HG02884 (cell line): ENCODE measurements at regions not wholly inside any gene's neighbourhood (a gene's known extent, or its start where the extent isn't known, plus 50 kb on each side); places are given as distances from the start of the nearest gene placed in this dataset.

Source experiments
- ATAC-seq: cut with Tn5 transposase; IDR thresholded peaks from one replicate; pipeline ENCODE4 v1.9.1; 2021; ENCODE audit warnings: mild to moderate bottlenecking, moderate library complexity; ENCODE audit not compliant: unreplicated experiment

DNA sequence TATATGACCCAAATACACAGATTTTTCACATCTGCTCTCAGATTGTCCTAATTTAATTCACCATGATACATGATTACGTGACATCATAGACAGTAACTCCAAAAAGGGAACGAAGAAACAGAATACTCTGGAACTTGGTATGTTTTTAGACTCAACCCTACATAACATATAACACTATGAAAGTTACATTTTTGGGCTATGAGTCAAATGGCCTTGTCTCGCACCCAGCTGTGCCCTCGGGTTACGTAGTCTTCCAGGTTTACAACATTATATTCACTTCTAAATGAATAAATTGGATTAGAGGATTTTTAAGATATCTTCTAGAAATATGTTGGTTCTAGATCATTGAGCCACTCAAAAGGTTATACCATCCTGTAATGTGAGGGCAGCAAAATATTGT is 2089.6 kb upstream of the TENM3 start:
- ATAC-seq: no peak

DNA sequence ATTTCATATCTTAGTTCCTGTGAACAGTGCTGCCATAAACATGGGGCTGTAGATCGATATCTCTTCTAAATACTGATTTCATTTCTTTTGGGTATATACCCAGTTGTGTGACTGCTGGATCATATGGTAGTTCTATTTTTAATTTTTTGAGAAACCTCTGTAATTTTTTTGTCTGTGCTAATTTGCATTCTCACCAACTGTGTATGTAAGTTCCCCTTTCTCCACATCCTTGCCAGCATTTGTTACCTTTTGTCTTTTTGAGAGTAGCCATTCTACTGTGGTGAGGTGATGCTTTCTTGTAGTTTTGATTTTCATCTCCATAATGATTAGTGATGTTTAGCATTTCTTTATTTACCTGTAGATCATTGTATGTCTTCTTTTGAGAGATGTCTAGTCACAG is 2086.5 kb upstream of the TENM3 start:
- no peak for ATAC-seq

DNA sequence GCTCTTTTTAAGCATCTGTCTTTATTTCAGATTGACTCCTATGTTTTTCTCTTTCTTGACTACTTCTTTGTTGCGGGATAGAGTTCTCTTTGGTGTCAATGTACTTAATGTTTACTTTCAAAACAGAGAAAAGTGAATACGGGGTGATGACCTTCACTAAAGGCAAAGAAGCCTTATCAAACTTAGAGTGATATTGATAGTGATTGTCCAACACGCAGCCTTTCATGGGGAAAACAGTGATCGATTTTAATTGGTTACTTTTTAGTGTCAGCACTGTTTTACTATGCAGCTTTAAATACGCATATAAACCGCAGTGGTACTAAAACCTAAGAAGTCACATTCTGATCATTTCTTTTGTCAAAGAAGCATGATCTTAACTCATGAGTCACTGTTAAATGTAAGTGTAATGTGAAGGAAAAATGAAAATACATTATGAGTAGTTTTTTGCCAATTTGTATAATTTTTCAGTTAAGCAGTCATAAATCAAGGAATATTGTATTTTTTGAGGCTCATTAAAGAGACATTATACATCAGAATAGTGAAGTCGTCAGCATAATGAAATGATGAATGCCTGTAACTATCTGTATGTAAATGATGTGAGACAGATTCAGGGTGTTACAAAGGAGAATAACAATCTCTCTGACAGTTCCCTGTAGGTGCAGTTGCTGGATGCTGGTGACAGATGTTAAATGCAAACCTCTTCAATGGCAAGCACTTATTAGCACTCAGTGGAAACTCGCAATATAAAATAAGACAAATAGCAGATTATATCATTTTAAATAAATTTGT is 2082.8 kb upstream of the TENM3 start:
- ATAC-seq: no peak

DNA sequence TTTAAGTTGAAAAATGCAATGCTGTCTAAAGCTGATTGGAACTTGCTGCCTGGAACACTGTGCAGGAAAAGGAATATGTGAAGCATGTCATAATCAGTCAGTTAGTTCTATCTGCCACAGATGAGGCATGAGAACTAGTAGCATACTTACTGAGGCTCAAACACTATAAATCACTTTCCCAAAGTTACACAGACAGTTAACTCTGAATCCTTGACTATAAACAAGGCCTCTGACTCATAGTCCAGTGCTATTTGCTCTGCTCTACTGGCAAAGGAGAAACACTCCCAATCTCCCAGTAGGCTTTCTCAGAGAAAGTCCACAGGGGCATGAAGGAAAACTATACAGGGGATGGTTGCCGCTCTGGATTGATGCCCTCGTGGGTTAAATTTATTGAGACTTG is 2078.4 kb upstream of the TENM3 start:
- ATAC-seq: no peak

DNA sequence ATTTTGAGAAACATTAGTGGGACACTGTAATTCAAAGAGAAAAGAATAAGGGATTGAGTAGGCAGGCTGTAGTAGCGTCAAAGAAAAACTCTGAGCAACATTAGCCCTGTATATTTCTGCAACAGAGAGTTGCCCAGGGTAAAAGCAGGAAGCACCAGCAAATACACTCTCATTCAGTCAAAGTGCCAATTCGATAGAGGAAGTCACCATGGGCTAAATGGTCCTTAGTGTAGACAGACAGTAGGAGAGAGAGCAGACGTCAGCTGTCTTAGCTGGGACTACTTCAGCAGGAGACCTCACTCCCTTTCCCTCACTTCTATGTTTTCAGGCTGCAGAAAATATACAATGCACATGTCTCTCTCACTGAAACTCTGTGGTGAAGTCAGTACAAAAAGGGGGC is 2073.8 kb upstream of the TENM3 start:
- ATAC-seq: no peak

DNA sequence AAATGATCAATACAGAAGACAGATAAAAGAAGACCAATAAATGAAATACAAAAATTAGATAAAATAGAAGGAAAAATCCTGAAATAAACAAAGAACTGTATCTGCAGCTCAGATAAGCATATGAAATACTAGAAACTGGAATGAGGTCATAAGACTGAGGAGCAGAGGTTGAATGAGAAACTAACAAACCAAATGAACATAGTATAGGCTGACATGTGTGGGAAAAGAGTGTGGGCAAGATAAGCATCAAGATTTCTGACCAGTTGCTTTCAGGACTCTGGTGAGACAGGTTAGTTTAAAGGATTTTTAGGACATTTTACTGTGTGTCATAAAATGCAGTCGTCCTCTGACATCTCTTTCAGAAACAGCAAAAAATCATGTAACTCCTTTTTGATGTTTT is 2073.2 kb upstream of the TENM3 start:
- ATAC-seq: peak; percentile 46

DNA sequence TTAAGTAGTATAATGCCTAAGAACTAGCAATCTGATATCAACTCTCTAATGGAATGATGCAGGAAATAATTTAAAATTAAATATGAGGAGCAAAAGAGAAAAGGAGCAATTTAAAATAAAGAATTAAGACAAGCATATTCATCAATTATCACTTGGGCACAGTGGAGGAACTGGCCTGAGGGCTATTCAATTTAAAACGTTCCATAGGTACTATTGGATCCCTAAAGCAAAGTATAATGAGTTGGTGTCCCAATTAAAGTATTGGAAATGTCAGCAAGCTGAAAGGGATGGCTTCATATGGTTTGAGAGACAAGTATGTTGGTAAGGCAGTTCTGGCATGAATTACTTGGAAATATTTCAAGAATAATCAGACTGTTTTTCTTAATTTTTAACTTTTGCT is 2064.1 kb upstream of the TENM3 start:
- ATAC-seq: no peak

DNA sequence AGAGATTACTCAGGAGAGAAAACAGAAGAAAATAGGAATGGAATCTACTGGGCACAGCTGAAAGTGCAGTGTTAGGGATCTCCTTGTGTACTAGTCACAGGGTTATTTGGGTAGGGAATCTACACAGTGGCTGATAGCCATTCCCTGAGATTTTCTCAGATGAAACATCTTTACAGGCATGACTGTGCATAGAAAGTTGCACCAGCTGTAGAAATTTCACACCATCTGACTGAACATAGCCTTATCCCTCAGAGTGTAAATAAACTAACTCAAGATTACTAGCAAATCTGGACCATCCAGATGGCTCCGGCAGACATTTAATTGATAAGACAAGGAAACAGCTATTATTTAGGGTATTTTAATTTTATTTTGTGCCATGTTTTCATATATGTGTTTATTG is 2053.5 kb upstream of the TENM3 start:
- ATAC-seq: peak; percentile 50

DNA sequence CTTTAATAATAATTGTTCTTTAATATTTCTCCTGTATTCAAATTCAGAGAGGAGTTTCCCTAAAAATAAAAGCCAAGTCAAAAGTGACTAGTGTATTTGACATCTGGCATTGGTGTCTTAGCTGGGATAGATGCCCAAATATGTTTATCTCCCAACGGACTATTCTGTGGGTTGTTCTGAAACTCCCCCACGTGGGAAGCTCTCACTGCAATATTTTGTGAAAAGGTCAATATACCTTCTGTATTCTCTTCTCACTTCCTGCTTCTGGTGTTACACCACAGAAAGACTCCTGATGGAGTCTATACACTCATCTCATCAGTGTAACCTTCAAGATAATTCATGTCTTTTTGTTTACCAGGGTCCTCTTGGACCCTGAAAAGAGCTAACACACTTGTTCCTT is 2052.8 kb upstream of the TENM3 start:
- ATAC-seq: peak; percentile 77

DNA sequence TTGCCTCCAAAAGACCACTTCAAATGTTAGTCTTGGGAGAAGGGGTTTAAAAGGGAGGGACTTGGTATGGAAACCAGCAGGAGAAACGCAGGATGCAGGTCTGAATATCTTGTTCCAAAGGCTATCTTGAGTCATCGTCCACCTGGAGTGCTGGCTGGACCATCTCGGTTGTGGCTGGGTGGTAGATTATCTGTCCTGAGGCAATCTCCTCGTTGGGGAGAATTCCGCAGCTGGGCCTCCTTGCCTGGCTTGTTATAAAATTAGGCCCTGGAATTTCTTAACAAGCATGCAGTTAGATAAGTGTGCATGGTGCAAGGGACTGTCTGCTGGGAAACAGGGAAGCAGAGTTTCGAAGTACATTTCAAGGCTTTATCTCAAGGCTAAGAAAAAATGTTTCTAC is 2045.7 kb upstream of the TENM3 start:
- ATAC-seq: no peak

DNA sequence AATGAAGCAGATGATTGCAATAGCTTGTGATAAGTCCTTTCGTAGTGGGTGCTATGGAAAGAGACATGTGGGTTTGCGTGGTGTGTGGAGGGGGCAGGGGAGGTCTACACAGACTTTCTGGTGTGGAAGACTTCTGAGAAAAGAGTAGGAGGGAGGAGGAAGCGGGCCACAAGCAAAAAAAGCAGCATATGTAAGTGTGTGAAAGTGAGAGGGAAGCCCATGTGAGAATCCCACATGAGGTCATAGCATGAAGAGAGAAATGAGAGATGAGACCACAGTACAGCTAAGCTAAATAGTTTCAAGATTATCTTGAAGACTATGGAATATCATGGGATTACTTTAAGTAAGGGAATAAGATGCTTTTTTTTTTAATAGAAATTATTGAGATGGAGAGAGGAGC is 2039.9 kb upstream of the TENM3 start:
- peak; percentile 82 for ATAC-seq

DNA sequence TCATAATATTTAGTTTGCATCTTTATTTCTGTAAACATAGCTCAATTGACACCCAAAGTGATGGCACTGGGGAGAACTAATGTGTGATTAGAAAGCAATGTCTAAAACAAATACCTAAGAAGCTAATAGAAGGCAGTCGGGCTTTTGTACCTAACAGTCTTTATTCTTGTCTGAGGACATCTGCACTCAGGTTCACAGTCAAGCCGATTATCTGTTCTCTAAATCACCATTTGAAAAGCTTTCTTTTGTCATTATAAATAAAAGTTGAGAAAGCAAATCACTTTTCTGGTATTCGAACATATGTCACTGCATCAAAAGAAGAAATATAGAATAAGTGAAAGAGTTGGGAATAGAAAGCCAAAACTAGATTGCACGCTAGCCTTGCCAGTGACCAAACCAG is 2037.9 kb upstream of the TENM3 start:
- no peak for ATAC-seq

DNA sequence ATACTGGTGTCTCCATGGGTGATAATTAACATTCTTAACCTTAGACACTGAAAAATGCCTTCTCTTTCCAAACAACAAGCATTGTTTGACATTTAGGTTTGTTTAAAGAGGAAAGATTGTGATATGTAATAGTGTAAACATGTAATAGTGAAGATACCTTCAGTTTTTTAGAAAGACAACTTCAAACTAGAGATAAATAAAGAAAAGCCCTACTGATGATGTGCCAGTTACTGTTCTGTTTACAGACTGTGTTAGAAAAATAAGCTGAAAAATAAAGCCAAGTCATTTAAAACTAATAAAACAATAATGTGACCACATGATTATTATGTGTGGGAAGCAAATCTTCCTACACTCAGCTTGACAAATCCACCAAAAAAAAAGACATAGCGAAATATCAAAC is 2035.3 kb upstream of the TENM3 start:
- no peak for ATAC-seq

DNA sequence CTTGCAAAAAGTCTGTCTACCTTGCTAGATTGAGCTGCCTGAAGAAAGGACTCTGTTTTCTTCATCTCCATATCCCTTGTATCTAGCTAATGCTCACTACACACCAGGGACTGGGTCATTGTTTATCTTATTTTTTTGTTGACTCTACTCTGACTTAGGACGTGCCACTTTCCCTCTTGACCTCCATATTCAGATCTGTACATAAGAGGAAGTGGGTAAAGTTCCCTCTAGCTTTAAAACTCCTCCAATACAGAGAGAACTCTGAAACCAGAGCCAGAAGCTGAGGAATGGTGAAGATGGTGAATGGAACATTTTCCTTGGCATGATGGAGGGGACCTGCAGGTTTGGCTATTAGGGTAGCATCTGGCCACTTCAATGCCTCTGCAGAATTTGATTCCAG is 2026.1 kb upstream of the TENM3 start:
- no peak for ATAC-seq

DNA sequence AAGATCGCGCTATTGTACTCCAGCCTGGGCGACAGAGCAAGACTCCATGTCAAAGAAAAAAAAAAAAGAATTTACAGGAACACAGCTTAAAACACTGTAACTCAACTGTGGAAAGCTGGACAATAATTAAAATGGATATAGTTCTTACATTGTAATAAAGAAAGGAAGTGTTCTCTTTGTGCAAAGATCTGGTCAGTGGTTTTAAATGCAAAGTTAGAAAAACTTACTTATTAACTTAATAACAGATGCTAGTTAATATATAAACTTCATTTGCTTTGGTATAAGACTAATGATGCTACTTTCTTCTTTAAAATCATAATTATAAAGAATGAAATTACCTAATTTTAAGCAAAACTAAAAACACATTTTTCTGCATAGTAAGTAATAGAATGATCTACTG is 2024.1 kb upstream of the TENM3 start:
- ATAC-seq: no peak

DNA sequence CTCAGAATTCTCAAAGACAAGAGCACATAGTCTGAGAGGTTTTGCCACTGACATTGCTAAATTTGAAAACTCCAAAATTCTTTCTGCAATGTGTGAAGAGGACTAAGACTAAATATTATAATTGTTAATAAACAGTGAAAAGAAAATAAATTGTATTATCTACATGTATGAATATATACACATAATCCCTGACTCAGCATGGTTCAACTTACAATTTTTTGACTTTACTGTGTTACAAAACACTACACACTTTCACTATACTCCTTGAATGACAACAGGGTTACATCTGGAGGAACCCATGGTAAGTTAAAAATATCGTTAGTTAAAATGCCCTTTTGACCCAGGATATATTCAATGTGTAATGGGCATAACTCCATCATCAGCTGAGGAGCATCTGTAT is 2017.2 kb upstream of the TENM3 start:
- ATAC-seq: no peak

DNA sequence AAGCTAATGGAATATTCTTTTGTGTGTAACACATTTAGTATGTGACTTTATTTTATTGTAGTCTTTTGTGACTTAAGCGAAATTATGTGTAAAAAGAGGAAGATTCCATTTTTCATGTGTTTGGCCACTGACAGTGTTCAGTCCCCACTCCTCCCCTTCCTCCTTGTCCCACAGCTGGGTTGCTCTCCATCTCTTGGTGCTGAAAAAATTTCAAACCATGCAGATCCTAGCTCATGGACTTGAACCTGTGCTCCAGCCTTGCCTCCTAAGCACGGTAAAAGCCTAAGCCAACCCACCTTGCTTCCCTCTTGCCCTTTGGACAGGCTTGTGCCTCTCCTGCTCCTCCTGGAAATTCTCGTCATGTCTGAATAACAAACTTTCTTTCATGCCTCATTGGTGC is 2008.5 kb upstream of the TENM3 start:
- ATAC-seq: no peak

DNA sequence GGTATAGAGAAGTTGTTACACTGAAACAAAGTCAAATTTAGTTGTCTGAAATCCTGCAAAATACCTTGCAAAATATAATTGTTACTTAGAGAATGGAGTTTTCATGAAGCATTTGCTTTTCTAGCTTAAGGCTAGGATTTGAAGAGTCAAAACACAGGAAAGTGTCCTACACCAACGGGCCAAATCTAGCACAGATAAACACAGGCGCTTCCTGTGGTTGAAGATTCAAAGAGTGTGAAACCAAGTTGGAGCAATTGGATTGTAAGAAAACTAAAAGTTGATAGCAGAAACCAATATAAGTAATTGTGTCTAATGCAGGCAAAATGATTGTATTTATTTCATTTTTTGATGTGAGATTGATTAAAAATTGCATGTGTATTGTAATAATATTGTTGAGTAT is 2002.5 kb upstream of the TENM3 start:
- ATAC-seq: no peak

DNA sequence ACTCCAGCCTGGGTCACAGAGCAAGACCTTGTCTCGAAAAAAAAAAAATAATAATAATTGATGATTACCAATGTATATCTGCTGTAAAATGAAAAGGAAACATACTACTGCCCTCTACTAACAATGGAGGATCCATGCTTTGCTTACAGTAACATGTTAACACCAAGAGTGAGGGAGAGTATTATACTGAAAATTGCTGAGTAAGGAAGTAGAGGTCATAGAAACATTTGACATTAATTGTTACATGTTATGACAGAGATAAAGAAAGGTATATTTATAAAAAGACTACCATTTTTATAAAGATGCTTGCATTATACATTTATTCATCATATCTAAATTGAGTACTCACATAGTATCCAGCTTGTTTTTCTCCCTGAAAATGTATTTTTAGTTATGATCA is 1989.8 kb upstream of the TENM3 start:
- ATAC-seq: no peak

DNA sequence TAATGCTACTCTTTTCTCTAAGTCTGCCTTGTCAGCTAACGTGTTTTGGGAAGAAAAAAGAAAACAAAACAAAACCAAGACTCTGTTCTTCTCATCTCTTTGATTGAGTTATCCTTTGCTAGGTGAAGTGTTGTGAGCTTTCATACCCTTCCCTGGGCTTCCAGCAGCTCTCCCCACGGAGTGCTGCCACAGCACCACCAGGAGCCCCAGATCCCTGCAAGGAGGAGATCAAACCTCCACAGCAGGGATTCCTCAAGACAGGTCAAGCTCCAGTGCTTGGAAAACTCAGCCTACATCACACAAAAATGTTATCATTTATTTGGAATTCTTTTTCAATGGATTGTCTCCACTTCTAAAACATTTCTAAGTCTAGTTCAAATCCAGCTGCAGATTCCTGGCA is 1981.9 kb upstream of the TENM3 start:
- no peak for ATAC-seq

DNA sequence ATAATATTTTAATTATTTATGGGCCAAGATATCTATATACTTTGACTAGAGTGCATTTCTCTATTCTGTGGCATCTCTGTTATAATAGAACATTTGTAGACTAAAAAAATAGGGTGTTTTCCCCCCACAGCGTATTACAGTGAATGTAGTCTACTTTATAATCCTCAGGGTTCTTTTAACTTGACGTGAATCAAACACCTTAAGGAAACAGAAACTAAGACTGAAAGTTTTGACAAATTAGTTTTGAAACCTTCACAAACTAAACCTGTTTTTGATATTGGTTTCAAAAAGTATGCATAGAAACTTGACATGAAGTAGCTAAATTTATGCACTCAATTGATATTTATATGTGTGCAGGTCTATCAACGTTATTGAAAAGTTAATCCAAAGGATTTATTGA is 1963.1 kb upstream of the TENM3 start:
- ATAC-seq: no peak

DNA sequence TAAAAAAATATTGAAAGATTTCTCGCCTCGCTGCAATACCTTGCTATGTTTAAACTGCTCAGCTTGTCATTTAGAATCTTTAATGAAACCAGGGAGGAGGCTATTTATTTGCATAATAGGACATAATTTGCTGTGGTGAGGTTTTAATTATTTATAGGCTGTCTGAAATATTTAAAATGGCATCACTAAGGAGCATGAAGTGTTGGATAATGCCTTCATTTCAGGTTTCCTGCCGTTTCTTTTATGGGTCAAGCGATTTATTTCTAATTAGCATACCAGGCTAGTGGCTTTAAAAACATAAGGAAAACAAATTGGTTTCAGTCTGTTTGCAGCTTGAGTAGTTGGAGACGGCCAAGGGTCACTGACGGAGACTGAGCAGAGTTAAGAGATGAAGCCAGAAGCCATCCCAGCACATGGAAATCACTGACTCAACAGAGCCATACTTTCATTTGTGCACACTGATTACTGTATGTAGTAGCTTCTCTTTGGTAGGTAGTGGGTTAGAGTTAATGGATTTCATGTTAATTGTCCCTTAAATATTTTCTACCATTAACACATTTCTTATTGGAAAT is 1962.4 kb upstream of the TENM3 start:
- ATAC-seq: no peak

DNA sequence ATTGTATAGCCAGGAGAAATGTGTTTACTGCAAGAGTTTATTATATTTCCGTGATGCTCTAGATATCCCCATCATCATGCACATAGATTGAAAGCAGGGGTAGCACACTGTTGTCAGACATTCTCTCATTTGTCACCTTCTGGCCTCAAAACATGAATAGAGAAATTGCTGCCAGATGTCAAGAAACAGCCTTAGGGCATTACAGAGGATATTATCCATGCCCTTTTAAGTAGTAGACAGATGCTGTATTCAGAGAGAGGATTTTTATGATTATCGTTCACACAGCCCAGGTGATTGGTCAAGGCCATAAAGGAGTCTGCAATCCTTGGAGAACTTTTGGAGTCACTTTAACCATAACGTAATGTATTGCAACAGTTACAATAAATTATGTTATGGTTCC is 1961.5 kb upstream of the TENM3 start:
- no peak for ATAC-seq
